ENCODE measurements at regions not wholly inside any gene's neighbourhood (a gene's known extent, or its start where the extent isn't known, plus 50 kb on each side); places are given as distances from the start of the nearest gene placed in this dataset.

DNA sequence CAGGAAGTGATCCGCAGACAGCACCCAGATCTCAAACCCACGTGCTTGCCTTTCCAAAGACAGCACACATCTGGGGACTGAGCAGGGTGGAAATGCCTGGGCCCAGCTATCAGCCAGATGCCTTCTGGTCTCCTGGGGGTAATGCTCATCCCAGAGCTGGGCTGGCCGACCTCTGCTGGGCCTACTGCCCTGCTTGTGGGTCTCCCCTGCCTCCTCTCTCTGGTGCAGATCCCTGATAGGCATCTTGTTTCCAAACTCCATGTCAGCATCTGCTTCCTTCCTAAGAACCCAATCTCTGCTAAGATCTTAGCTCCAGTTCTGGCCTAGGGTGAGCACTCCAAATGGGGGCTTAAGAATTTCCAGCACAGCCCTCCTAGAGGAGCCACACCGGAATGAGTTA, 1043.0 kb downstream of the VRK1 start:
- intact Hi-C loops (cut with micrococcal nuclease): no loop called here
- H3K4me3 Mint-ChIP-seq: no peak overlapping the region
- no peak overlapping the region for H3K27ac Mint-ChIP-seq
- DNase-seq: no peak
- no peaks in the 10 kb centered on the region for H3K36me3 Mint-ChIP-seq (ENCODE audit: low read depth)
- peaks cover 8% of the 10 kb centered on the region for H3K4me1 Mint-ChIP-seq (ENCODE audit: low read depth)
- H3K27me3 Mint-ChIP-seq (ENCODE audit: low read depth): no peaks in the 10 kb centered on the region
- H3K9me3 Mint-ChIP-seq: no peaks in the 10 kb centered on the region
- CTCF ChIA-PET: no interaction called here

DNA sequence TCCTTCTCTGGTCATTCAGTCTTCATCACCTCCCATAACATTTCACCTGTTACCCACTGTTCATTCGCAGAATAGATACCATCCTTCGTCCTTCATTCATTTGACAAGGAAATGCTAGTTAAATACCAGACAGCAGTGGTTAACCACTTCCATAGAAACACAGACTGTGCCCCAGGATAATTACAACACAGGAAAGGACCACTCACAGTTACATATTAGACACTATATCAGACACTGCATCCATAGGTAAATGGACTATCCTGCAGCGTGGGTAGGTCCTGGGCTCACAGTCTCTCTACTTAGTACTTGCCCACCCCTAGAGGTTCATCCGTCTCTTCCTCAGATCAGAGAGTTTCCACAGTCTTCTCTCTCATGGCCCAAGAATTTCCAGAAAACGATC, 1044.6 kb downstream of the VRK1 start:
- DNase-seq: no peak
- Mint-ChIP-seq H3K27ac (no peak overlapping the region), H3K4me1 (ENCODE audit: low read depth) (peaks cover 8% of the 10 kb centered on the region)

DNA sequence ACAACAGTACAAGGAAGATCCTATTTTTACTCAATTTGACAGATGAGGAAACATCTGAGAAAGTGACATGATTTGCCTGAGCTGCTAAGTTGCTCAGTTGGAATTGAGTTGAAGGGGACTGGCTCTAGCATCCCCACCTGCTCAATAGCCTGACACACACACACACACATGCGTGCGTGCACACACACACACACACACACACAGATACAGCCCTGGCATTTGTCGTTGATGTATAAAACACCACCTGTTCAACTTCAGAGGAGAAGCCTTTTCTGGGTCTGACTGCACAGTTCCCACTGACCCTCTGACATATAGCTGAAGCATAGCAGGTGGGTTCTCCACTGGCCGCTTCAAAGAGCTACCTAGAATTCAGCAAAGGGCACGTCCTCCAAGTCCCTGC, 1045.9 kb downstream of the VRK1 start:
- intact Hi-C loops (cut with micrococcal nuclease): no loop called here
- Mint-ChIP-seq H3K4me3 (no peak overlapping the region), H3K9me3 (no peaks in the 10 kb centered on the region), H3K36me3 (ENCODE audit: low read depth) (no peaks in the 10 kb centered on the region), H3K27ac (no peak overlapping the region), H3K4me1 (ENCODE audit: low read depth) (peaks cover 8% of the 10 kb centered on the region), H3K27me3 (ENCODE audit: low read depth) (no peaks in the 10 kb centered on the region)
- CTCF ChIA-PET: interaction anchor here (0.6 kb wide), 1 partner anchor 16 kb away, joined by 4 read pairs; no protein-coding TSS in a partner anchor
- DNase-seq: no peak

More for the DNA sequence above, 1044.6 kb downstream of the VRK1 start:
- intact Hi-C loops (cut with micrococcal nuclease): no loop called here
- Mint-ChIP-seq H3K27me3 (ENCODE audit: low read depth) (no peaks in the 10 kb centered on the region), H3K9me3 (no peaks in the 10 kb centered on the region), H3K4me3 (no peak overlapping the region), H3K36me3 (ENCODE audit: low read depth) (no peaks in the 10 kb centered on the region)
- CTCF ChIA-PET: no interaction called here

DNA sequence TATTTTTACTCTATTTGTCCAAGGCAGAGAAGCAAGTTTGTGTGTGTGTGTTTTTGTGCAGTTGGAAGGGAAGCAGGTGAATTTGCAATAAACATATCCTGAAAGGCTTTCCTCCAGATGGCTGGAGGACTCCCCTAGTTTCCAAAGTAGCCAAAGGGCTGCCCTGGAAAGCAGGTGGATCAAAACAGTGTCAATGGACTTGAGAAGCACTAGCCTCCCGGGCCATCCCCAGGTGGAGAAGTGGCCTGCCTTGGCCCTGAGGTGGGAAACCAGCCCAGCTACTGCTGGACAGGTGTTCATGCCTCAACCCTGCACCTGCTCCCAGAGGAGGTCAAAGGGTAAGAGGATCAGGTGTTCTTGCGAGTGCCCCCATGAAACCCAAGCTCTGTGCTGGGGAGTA, 1046.9 kb downstream of the VRK1 start:
- Mint-ChIP-seq H3K27ac (no peak overlapping the region), H3K4me3 (no peak overlapping the region), H3K36me3 (ENCODE audit: low read depth) (no peaks in the 10 kb centered on the region), H3K27me3 (ENCODE audit: low read depth) (no peaks in the 10 kb centered on the region), H3K9me3 (no peaks in the 10 kb centered on the region), H3K4me1 (ENCODE audit: low read depth) (peaks cover 8% of the 10 kb centered on the region)
- intact Hi-C loops (cut with micrococcal nuclease): no loop called here
- DNase-seq: no peak
- CTCF ChIA-PET: no interaction called here

DNA sequence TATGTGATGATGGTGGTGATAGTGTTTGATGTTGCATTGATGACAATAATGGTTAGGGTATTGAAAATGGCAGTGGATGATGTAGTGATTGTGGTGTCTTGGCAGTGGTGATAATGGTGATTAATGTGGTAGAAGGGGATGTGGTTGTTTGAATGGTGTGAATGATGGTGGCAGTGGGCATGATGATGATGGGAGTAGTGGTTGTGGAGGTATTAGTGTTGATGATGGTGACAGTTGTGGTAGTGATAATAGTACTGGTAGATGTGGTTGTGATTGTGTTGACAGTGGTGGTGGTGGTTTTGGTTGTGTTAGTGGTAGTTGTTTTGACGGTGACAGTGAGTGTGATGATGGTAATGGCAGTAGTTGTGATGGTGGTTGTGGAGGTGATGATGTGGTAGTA, 1049.0 kb downstream of the VRK1 start:
- H3K9me3 Mint-ChIP-seq: no peaks in the 10 kb centered on the region

DNA sequence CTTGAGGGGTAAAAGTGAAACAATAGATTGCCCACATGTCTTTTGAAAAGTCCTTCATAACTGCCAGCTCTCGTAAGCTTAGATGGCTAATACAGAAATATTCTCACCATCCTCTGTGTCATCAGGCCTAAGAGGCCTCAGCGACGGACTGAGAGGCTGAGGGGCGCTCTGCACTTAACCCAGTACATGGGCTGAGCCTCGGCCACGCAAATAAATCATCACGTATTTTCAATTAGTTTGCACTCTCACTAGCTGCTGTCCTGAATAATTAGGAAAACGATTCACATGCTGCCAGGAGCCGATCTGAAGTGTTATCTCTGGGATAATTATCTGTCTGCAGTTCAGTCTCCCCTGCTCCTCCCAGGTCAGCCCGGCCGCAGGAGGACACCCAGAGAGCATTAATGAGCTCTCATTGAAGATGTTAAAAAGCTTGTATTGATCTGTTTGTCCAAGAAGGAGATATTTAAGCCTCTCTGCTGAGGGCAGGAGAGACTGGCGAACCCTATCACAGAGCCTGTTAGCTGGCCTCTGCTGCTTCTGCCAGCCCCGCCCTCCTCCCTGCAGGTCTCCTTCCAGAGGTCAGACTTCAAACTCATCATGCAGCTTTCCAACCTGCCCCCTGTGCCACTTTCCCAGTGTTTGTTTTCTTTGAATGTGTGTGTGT, 1051.3 kb downstream of the VRK1 start:
- Mint-ChIP-seq H3K27ac (no peak overlapping the region), H3K4me1 (ENCODE audit: low read depth) (peaks cover 2% of the 10 kb centered on the region), H3K36me3 (ENCODE audit: low read depth) (no peaks in the 10 kb centered on the region), H3K4me3 (no peak overlapping the region), H3K9me3 (no peaks in the 10 kb centered on the region), H3K27me3 (ENCODE audit: low read depth) (no peaks in the 10 kb centered on the region)
- CTCF ChIA-PET: interaction anchor here (0.6 kb wide), 2 partner anchors 64 to 119 kb away, joined by 4 to 5 read pairs; no protein-coding TSS in a partner anchor
- DNase-seq: no peak
- intact Hi-C loops (cut with micrococcal nuclease): no loop called here

More for the DNA sequence above, 1049.0 kb downstream of the VRK1 start:
- intact Hi-C loops (cut with micrococcal nuclease): no loop called here
- Mint-ChIP-seq H3K27ac (no peak overlapping the region), H3K4me1 (ENCODE audit: low read depth) (peaks cover 8% of the 10 kb centered on the region), H3K27me3 (ENCODE audit: low read depth) (no peaks in the 10 kb centered on the region), H3K36me3 (ENCODE audit: low read depth) (no peaks in the 10 kb centered on the region), H3K4me3 (no peak overlapping the region)
- CTCF ChIA-PET: no interaction called here
- no peak for DNase-seq

DNA sequence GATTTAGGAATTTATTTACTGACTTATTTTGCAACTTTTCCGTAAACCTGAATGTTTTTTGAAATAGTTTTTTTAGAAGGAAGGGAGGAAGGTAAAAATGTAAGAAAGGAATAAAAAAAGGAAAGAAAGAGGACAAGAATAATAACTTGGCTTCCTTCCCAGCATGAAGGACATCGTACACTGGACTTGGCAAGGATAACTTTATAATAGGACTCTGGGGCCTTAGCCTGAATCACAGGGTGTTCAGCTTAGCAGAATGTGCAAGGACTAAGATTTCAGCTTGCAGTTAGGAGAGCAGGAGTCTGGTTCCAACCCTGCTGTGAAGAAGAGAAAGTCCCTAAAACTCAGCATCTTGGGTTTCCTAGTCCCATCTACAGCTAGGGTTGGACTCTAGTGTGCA, 1053.3 kb downstream of the VRK1 start:
- no peaks in the 10 kb centered on the region for H3K36me3 Mint-ChIP-seq (ENCODE audit: low read depth)
- no peak overlapping the region for H3K27ac Mint-ChIP-seq
- no peak overlapping the region for H3K4me3 Mint-ChIP-seq
- H3K4me1 Mint-ChIP-seq (ENCODE audit: low read depth): peaks cover 2% of the 10 kb centered on the region
- H3K27me3 Mint-ChIP-seq (ENCODE audit: low read depth): no peaks in the 10 kb centered on the region
- CTCF ChIA-PET: interaction anchor here (0.5 kb wide), 1 partner anchor 930 kb away, joined by 3 read pairs; no protein-coding TSS in a partner anchor
- H3K9me3 Mint-ChIP-seq: no peaks in the 10 kb centered on the region
- intact Hi-C loops (cut with micrococcal nuclease): no loop called here
- no peak for DNase-seq

DNA sequence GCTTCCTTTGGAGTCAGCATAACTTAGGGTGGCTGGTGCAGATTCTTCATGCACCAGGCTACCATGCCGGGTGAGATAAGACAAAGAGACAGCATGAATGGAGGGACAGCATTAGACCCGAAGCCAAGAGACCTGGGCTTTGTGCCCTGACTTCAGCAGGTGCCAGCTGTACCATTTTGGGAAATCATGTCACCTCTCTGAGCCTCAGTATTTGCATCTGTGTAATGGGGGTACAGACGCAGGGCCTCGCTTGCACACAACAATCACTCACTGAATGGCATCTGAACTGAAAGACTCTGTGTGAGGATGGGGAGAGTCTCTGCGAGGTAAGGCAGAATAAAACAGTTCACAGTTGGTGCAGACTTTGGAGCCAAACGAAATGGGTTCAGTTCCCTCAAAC, 1053.7 kb downstream of the VRK1 start:
- no peak overlapping the region for H3K4me3 Mint-ChIP-seq
- H3K9me3 Mint-ChIP-seq: no peaks in the 10 kb centered on the region
- peaks cover 2% of the 10 kb centered on the region for H3K4me1 Mint-ChIP-seq (ENCODE audit: low read depth)
- intact Hi-C loops (cut with micrococcal nuclease): no loop called here
- H3K27ac Mint-ChIP-seq: no peak overlapping the region
- no peak for DNase-seq
- no peaks in the 10 kb centered on the region for H3K36me3 Mint-ChIP-seq (ENCODE audit: low read depth)
- CTCF ChIA-PET: no interaction called here
- H3K27me3 Mint-ChIP-seq (ENCODE audit: low read depth): no peaks in the 10 kb centered on the region

DNA sequence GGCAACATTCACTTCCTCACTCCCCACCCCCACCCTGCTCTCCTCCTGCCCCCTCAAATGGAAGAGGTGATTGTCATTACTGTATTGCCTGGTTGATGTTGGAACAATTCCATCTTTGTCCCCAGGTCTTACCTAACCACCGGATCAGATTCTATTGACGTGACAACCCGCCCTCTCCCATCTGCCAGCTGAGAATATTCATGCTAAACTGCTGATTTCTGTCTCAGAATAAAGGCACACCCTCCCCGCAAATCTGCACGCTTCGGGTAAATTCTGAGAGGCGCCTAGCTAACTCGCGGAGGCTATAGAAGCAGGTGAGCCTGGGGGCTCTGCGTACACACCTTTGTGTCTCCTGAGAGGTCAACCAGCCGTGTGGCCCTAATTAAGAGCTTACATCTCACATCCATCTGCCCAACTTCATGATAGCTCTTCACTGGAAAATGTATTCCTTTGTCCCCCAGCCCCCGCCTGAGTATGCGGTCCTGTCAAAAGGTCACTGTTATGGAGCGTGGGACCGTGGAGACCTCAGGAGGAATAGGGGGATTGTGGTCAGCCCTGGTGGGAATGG, 1054.3 kb downstream of the VRK1 start:
- no peak for DNase-seq
- H3K27ac Mint-ChIP-seq: no peak overlapping the region
- CTCF ChIA-PET: no interaction called here

DNA sequence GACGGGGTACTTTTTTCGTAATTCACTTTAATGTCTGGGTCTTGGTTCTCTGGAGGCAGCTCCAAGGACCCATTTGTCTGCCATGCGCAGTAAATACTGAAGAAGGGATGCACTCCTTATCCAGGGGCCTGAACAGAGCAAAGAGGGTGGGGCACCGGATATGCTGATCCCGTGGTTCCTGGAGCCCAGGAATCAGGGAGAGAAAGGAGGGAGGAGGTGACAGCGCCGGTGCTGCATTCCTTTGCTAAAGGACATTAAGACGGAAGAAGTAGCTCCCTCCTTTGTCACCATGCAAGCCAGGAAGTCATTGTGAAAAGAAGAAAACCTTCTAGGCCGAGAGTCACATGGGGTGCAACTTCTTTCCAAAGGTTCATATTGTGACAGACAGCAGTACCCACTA, 1057.7 kb downstream of the VRK1 start:
- no peaks in the 10 kb centered on the region for H3K27me3 Mint-ChIP-seq (ENCODE audit: low read depth)
- peaks cover 2% of the 10 kb centered on the region for H3K4me1 Mint-ChIP-seq (ENCODE audit: low read depth)
- H3K4me3 Mint-ChIP-seq: no peak overlapping the region
- H3K27ac Mint-ChIP-seq: no peak overlapping the region
- CTCF ChIA-PET: no interaction called here
- intact Hi-C loops (cut with micrococcal nuclease): no loop called here
- no peaks in the 10 kb centered on the region for H3K9me3 Mint-ChIP-seq
- no peak for DNase-seq
- H3K36me3 Mint-ChIP-seq (ENCODE audit: low read depth): no peaks in the 10 kb centered on the region

More for the DNA sequence above, 1054.3 kb downstream of the VRK1 start:
- H3K9me3 Mint-ChIP-seq: no peaks in the 10 kb centered on the region
- H3K4me1 Mint-ChIP-seq (ENCODE audit: low read depth): peaks cover 2% of the 10 kb centered on the region
- H3K27me3 Mint-ChIP-seq (ENCODE audit: low read depth): no peaks in the 10 kb centered on the region
- H3K4me3 Mint-ChIP-seq: no peak overlapping the region
- intact Hi-C loops (cut with micrococcal nuclease): no loop called here
- H3K36me3 Mint-ChIP-seq (ENCODE audit: low read depth): no peaks in the 10 kb centered on the region

DNA sequence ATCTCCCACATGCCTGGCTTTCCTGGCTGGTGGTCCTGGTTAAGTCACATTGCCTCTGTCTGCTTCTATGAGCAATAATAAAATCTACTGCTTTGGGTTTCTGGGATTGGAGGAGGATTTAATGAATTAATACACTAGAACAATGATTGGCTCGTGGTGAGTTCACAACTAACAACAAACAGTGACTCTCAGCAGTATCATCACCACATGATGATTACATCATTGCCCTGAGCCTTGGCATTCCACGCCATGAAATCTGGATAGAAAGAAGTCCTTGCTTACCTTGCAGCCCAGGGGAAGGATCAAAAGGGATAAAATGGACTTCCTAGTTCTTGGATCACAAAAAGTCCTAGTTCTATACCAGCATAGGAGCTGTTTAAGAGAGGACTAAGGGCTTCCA, 1069.0 kb downstream of the VRK1 start:
- H3K36me3 Mint-ChIP-seq (ENCODE audit: low read depth): no peaks in the 10 kb centered on the region
- peak overlapping the region; percentile 61 for H3K27ac Mint-ChIP-seq
- CTCF ChIA-PET: no interaction called here
- H3K27me3 Mint-ChIP-seq (ENCODE audit: low read depth): no peaks in the 10 kb centered on the region
- intact Hi-C loops (cut with micrococcal nuclease): loop anchor here (1.0 to 10.0 kb wide), 5 partner anchors 111 to 559 kb away; no protein-coding TSS in a partner anchor
- H3K9me3 Mint-ChIP-seq: no peaks in the 10 kb centered on the region
- peaks cover 15% of the 10 kb centered on the region for H3K4me1 Mint-ChIP-seq (ENCODE audit: low read depth)
- no peak for DNase-seq
- no peak overlapping the region for H3K4me3 Mint-ChIP-seq

DNA sequence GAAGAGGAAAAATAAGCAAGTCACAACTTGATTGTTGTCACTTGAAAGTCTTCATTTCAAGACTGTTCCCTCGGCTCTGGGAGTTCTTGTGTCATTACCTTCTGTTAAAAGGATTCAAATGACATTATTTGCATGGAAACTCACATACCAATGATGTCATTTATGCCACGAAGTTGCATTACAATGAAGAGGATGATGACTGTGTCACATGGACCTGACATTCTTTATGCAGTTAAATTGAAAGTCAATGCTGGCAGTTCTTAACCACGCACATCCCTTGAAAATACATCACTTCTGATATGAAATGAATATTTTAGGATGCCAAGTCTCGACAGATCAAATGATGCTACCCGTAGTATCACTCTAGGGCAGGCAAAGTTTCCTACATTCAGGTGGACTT, 1069.5 kb downstream of the VRK1 start:
- intact Hi-C loops (cut with micrococcal nuclease): loop anchor here (1.0 to 10.0 kb wide), 5 partner anchors 111 to 560 kb away; no protein-coding TSS in a partner anchor

DNA sequence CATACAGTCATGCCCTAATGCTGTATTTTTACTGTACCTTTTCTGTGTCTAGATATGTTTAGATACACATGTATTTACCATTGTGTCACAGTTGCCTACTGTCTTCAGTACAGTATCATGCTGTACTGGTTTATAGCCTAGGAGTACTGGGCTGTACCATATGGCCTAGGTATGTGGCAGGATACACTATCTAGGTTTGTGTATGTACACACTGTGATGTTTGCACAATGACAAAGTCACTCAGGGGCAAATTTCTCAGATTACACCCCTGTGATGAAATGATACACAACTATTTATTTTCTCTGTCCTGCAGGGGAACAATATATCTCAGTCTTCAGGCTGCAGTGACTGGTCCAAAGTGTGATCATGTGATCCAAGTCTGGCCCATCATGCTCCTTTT, 1076.1 kb downstream of the VRK1 start:
- no peaks in the 10 kb centered on the region for H3K36me3 Mint-ChIP-seq (ENCODE audit: low read depth)
- peaks cover 21% of the 10 kb centered on the region for H3K4me1 Mint-ChIP-seq (ENCODE audit: low read depth)
- intact Hi-C loops (cut with micrococcal nuclease): loop anchor here (5.0 kb wide), 2 partner anchors 229 to 264 kb away; no protein-coding TSS in a partner anchor
- H3K4me3 Mint-ChIP-seq: no peak overlapping the region
- DNase-seq: no peak
- H3K27ac Mint-ChIP-seq: no peak overlapping the region
- H3K9me3 Mint-ChIP-seq: no peaks in the 10 kb centered on the region
- CTCF ChIA-PET: interaction anchor here (0.6 kb wide), 1 partner anchor 1023 kb away, joined by 3 read pairs; no protein-coding TSS in a partner anchor
- no peaks in the 10 kb centered on the region for H3K27me3 Mint-ChIP-seq (ENCODE audit: low read depth)

More for the DNA sequence above, 1069.5 kb downstream of the VRK1 start:
- Mint-ChIP-seq H3K27me3 (ENCODE audit: low read depth) (no peaks in the 10 kb centered on the region), H3K4me3 (no peak overlapping the region), H3K9me3 (no peaks in the 10 kb centered on the region), H3K36me3 (ENCODE audit: low read depth) (no peaks in the 10 kb centered on the region), H3K4me1 (ENCODE audit: low read depth) (peaks cover 15% of the 10 kb centered on the region), H3K27ac (peak overlapping the region; percentile 61)
- CTCF ChIA-PET: no interaction called here
- peak; percentile 25 for DNase-seq

Data from activated naive CD4-positive, alpha-beta T cell treated with anti-CD3 and anti-CD28 coated beads for 36 hours (primary cell).